GM18502 (cell line): ENCODE measurements at regions not wholly inside any gene's neighbourhood (a gene's known extent, or its start where the extent isn't known, plus 50 kb on each side); places are given as distances from the start of the nearest gene placed in this dataset.
A peak's percentile ranks its signal among the peaks of the same experiment; 100 is the strongest.

Source experiments
- ATAC-seq: cut with Tn5 transposase; IDR thresholded peaks from one replicate; pipeline ENCODE4 v1.9.1; 2021; ENCODE audit warnings: mild to moderate bottlenecking; ENCODE audit not compliant: unreplicated experiment, poor library complexity

DNA sequence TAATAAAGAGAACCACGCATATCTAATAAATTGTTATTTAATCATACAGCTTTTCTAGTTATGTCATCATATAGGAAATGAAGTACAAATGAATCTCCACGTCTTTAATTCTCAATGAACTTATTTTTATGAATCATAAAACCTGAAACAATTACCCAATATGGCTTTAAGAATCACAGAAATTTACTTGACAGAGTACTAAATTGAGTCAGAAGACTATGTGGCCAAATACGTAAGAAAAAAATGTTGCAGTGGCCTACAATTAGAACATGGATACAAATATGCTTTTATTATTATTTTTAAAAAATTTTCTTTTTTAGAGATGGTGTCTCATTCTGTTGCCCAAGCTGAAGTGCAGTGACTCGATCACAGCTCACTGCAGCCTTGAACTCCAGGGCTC, 584.7 kb upstream of the SLC35B3 start:
- ATAC-seq: no peak

- ATAC-seq: no peak
Observed at GRCh38 chr6:9009931-9010330, 574.6 kb upstream of the SLC35B3 start.

DNA sequence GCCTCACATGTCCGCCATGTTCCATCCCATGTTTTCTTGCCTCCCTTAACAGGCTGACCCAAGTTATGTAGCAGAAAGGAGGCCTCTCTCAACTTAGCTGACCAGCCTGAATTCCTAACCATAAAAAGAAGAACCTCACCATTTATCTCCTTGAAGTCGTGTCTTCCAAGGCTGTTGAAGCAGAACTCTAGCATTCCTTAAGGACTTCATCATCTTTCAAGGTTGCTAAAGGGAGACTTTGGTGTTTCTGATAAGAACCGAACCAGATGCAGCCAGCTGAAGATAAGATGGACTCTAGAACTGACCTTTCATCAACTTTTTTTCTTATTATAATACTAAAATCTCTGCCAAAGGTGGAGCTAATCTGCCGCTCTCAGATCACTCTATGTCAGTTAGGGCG, 571.7 kb upstream of the SLC35B3 start:
- ATAC-seq: no peak

DNA sequence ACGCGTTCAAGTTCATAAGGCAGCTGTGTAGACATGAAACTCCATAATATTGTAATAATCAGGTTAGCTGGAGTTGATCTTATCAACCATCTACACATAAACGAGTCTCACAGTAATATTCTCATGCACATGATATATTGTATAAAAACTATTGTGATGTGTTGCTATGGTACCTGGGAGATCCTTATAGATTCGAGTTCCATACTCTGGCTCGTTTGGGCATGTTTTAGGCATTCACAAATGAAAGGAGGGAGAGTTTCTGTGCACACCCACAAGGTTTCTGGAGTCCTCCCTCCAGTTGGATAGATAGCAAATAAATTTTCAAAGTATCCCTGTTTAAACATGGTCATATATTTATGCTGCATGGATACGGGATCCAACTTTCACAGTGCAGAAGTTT, 567.5 kb upstream of the SLC35B3 start:
- no peak for ATAC-seq

DNA sequence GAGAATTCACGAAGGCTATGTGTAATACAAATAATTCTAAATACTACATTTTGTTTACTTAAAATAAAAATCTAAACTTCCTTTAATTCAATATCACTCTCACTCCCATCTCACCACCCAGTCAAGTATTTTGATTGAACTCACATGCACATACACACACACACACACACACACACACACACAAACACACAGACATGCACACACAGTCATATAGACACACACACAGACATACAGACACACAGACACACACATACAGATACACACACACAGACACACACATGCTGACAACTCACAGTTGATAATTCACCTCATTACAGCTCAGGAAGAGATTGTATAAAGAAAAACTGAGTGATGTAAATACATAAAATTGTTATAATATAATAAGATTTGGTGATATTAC, 559.8 kb upstream of the SLC35B3 start:
- no peak for ATAC-seq

GRCh38 chr6:8993111-8993510, 557.8 kb upstream of the SLC35B3 start:
- no peak for ATAC-seq

DNA sequence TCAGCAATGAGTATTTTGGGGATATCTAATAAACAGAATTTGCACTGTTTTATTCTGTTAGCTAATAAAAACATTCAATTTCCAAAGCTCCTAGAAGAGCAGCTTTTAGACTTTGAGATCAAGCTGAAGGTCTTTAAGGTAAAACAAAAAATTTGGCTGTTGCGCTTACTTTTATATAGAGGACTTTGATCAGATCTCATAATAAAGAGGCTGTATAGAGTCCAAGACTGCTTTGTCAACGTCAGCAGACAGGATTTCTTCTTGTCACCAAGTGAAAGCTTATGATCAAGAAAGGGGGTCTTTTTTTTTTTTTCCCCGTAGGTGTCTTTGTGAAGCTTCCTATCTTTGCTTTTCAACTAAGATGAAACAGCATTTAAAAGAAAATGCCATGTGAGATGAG, 556.5 kb upstream of the SLC35B3 start:
- ATAC-seq: no peak

DNA sequence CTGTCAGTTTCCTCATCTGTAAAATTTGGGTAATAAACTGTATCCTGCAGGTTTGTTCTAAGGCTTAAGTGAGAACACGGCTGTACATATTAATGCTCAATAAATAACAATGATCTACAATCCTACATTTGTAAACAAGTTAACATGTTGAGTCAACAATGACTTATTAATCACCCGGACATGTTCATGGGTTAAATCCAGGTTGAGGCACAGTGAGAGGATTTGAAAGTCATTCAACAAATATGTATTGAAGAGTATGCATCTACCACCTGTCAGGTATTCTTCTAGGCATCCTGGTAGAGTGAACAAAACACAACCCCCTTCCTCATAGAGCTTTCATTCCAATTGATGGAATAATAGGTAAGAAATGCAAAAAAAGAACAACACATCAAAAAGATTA, 554.7 kb upstream of the SLC35B3 start:
- ATAC-seq: no peak

- peak; percentile 97 for ATAC-seq
Observed at GRCh38 chr6:8983202-8983688, 547.9 kb upstream of the SLC35B3 start.

GRCh38 chr6:8982668-8983067, 547.3 kb upstream of the SLC35B3 start:
- no peak for ATAC-seq

DNA sequence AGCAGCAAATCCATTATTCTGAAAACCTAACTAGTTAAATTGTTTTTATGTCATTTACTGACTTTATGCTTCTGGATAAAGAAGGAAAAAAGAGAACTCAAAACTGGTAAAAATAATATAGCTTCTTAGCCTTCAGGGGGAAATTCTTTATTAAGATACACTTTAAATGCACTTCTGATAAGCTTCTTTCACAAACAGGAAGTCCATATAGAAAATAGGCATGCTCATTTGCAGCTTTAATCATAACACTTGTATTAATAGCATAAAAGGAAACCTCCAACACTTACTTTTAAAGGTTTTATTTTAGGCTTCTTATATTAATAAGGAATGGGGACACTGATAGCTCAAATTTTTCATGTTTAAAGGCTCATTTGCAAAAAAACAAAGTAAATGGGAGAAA, 538.0 kb upstream of the SLC35B3 start:
- no peak for ATAC-seq

- ATAC-seq: no peak
Observed at GRCh38 chr6:8969747-8970146, 534.4 kb upstream of the SLC35B3 start.

GRCh38 chr6:8958894-8959511, 523.7 kb upstream of the SLC35B3 start:
- ATAC-seq: no peak

GRCh38 chr6:8953310-8953709, 518.0 kb upstream of the SLC35B3 start:
- no peak for ATAC-seq

GRCh38 chr6:8948733-8949132, 513.4 kb upstream of the SLC35B3 start:
- ATAC-seq: no peak

GRCh38 chr6:8947900-8948299, 512.6 kb upstream of the SLC35B3 start:
- no peak for ATAC-seq

DNA sequence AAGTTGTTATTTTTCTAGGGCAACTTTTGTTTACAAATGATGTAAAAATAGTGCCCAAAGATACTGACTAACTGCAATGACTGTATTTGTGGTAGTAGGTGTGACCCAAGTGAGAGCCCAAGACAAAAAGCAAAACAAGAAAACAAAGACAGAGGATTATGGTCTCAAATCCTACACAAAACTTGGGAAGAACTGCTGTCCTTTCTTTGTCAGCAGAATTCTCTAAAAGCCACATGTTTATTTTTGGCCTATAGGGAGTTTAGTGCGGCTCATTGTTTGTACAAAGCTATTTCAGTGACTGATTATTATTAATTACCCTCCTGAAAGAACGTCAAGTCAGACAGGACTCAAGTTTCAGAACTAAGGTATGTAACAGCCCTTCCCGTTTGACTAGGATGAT, 509.2 kb upstream of the SLC35B3 start:
- ATAC-seq: no peak

DNA sequence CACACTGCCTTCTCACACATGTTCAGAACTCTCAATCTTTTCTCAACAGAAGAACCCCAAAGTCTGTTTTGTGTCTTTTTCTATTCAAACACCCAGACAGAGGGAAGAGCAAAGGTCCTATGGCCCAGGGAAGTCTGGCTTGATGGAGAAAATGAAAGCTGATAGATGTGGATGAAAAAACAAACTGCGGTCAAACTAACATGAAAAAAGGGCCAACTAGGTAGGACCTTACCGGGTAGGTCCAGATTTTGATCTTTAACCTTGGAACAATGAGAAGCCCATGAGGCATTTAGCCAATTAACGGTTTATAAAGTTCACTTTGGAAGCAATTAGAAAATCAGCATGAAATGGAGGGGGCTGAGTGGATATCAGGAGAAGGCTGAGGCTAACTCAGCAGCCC, 507.7 kb upstream of the SLC35B3 start:
- ATAC-seq: no peak

DNA sequence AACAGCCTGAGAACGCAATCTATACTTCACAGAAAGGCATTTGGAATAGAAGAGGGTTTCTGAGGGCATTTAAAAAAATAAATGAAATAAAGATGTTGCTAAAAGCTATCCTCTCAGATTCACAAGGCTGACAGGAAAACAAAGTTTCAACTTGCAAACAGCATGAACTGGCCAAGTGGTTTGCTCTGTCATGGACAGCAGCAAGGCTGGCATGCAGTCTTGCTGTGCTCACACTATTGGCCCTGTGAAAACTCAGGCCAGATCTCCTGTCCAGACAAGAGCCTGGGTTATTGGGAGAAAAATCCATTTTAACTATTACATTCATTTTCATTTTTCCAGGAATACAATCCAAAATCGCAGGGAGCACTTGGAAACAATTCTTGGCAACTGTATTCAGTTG, 506.2 kb upstream of the SLC35B3 start:
- ATAC-seq: no peak

GRCh38 chr6:8940356-8940755, 505.0 kb upstream of the SLC35B3 start:
- no peak for ATAC-seq

GRCh38 chr6:8939615-8940014, 504.3 kb upstream of the SLC35B3 start:
- ATAC-seq: no peak

DNA sequence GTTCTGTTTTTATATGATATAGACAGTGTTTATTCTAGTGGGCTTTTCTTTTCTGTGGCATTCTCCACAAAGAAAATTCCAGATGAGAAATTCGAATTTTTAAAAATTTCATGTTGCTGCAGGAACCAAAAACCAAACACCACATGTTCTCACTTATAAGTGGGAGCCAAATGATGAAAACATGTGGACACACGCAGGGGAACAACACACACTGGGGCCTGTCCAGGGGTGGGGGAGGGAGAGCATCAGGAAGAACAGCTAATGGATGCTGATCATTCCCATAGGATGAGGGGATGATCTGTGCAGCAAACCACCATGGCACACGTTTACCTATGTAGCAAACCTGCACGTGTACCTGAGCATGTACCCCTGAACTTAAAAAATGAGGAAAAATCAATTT, 499.0 kb upstream of the SLC35B3 start:
- ATAC-seq: no peak

DNA sequence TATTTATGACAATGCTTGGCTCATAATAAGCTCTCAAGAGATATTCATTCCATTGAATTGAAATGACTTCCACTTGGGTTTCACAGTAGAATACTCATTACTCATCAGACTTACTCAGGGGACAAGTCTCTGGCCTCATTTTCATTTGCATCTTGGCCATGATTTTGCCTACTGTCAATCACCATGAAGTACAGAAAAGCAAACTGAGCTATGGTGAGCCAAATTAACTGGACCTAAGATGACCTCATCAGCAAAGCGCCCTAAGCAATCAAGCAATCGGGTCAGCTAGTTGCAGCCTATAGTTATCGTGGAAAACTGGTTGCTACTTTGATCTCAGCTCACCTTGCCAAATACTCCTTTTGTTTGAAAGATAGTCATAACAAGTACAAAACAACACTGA, 494.7 kb upstream of the SLC35B3 start:
- no peak for ATAC-seq
